ENCODE measurements at regions not wholly inside any gene's neighbourhood (a gene's known extent, or its start where the extent isn't known, plus 50 kb on each side); places are given as distances from the start of the nearest gene placed in this dataset.

DNA sequence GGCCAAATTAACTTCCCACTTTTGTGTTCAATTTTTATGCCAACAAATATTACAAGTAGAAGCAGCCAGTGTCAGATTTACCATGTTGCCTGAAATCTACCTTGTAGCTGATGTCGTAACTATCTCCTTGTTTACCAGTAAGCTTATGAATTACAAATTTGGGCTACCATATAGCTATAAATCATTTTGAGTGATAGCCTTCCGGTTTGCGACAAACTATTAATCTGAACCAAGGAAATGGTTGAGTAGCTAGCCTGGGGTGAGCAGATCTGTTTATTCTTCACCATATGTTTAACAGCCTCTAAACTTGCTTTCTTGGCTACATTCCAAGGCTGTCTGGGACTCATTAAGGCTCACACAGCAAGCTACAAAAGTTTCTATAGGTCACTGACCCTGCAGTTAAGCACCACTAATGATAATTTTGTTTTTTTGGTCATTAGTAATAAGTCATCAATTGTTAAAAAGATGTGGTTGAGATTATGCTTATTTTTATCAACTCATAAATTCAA is 218.7 kb upstream of the SPOCK3 start:
- no peak overlapping the region for H3K18ac ChIP-seq (ENCODE audit: extremely low read depth, low read length)
- no peaks in the 10 kb centered on the region for H4K20me1 ChIP-seq (replicated peaks in 1 of 2; ENCODE audit: control insufficient read depth in 1 of 2, insufficient read depth in 2 of 2, low read length in 2 of 2)
- no peak overlapping the region for H3K4ac ChIP-seq (replicated peaks; ENCODE audit: insufficient read length, low read depth, low read length)
- ChIA-PET CTCF (ENCODE audit: partially characterized antibody) (interaction anchor here (0.6 to 1.6 kb wide), 6 partner anchors 13 to 859 kb away, joined by 3 to 4 read pairs (median 3); no protein-coding TSS in a partner anchor), POLR2A (ENCODE audit: partially characterized antibody) (interaction anchor here (0.6 kb wide), 1 partner anchor 89 kb away, joined by 3 read pairs; no protein-coding TSS in a partner anchor)
- H2AK5ac ChIP-seq (ENCODE audit: low read depth, low read length), result no peak overlapping the region
- H3K27me3 ChIP-seq (replicated peaks in 1 of 4; ENCODE audit: control insufficient read depth in 3 of 4, extremely low read depth in 1 of 4, insufficient read depth in 3 of 4, low read length in 3 of 4), result no peaks in the 10 kb centered on the region
- no peaks in the 10 kb centered on the region for H3K9me3 ChIP-seq (ENCODE audit: insufficient read depth in 2 of 2, low read depth in 1 of 2, low read length in 1 of 2)
- H4K91ac ChIP-seq (replicated peaks; ENCODE audit: insufficient read length, low read length), result no peak overlapping the region
- H2BK5ac ChIP-seq (ENCODE audit: low read depth, low read length), result no peak overlapping the region
- H3K14ac ChIP-seq (ENCODE audit: insufficient read length), result no peak overlapping the region
- H2BK12ac ChIP-seq (ENCODE audit: low read depth, low read length), result no peak overlapping the region
- H4K8ac ChIP-seq (ENCODE audit: extremely low read depth, insufficient read depth, low read length), result no peak overlapping the region
- FAIRE-seq (no peak), DNase-seq (ENCODE audit: low read depth in 1 of 2, low spot score in 2 of 2) (no peak)
- H3K56ac ChIP-seq (replicated peaks; ENCODE audit: insufficient read length, low read depth, low read length), result no peak overlapping the region
- no peak overlapping the region for H2BK20ac ChIP-seq (ENCODE audit: low read length)
- no peak overlapping the region for H4K5ac ChIP-seq (ENCODE audit: insufficient read length, low read depth, low read length)
- no peak overlapping the region for H3K9ac ChIP-seq (replicated peaks in 1 of 4; ENCODE audit: extremely low read depth in 1 of 4, low read depth in 3 of 4, low read length in 3 of 4)
- H3K79me1 ChIP-seq (ENCODE audit: low read depth, low read length), result no peaks in the 10 kb centered on the region
- no peaks in the 10 kb centered on the region for H3K4me1 ChIP-seq (replicated peaks in 1 of 4; ENCODE audit: control insufficient read depth in 3 of 4, insufficient read depth in 4 of 4, low read length in 3 of 4)
- no peak overlapping the region for H3K4me2 ChIP-seq (ENCODE audit: insufficient read depth in 1 of 2, low read depth in 2 of 2, low read length in 2 of 2)
- H2BK15ac ChIP-seq (ENCODE audit: low read length), result no peak overlapping the region
- no peaks in the 10 kb centered on the region; the same call in 1 of the 2 replicates for H3K23me2 ChIP-seq (ENCODE audit: low read depth, low read length)
- H3K23ac ChIP-seq (ENCODE audit: insufficient read length), result no peak overlapping the region
- H2BK120ac ChIP-seq (replicated peaks; ENCODE audit: low read depth, low read length), result no peak overlapping the region
- H3K36me3 ChIP-seq (ENCODE audit: control insufficient read depth in 2 of 4, insufficient read depth in 4 of 4, low read length in 3 of 4), result no peaks in the 10 kb centered on the region
- no peak overlapping the region for H3K4me3 ChIP-seq (ENCODE audit: extremely low read depth in 1 of 4, insufficient read depth in 2 of 4, low read depth in 3 of 4, low read length in 4 of 4)
- WGBS, 2 experiments (ENCODE audit: extremely low coverage in 1 of 2, insufficient coverage in 1 of 2, insufficient read length in 1 of 2, insufficient replicate concordance in 2 of 2, low coverage in 1 of 2, low lambda C conversion rate in 2 of 2, missing lambda C conversion rate in 1 of 2), result 92% methylated on average over 3 of the region's 3 CpGs; no CpG with 5 or more reads in 1 of the 2 experiments
- H2AFZ ChIP-seq (ENCODE audit: low read length), result no peak overlapping the region
- H3K79me2 ChIP-seq (ENCODE audit: control insufficient read depth in 1 of 2, insufficient read depth in 2 of 2, low read length in 2 of 2), result no peaks in the 10 kb centered on the region
- no peak overlapping the region for H3K27ac ChIP-seq (ENCODE audit: low read depth, low read length)
- no peak for TF ChIP-seq CEBPB (IDR thresholded peaks at IDR 0.05; ENCODE audit: low read depth, low read length)
- TF ChIP-seq MAFK (IDR thresholded peaks at IDR 0.05; ENCODE audit: low read depth, low read length), result no peak
- TF ChIP-seq RAD21 (IDR thresholded peaks at IDR 0.05 in 1 of 2, conservative IDR thresholded peaks at IDR 0.05 in 1 of 2; ENCODE audit: low read depth in 2 of 2, low read length in 2 of 2), result no peak
- no peak for TF ChIP-seq TAF1 (IDR thresholded peaks at IDR 0.05; ENCODE audit: low read depth, low read length)
- no peak for TF ChIP-seq SUZ12 (IDR thresholded peaks at IDR 0.05; ENCODE audit: low read length)
- no peak for TF ChIP-seq HDAC2 (IDR thresholded peaks at IDR 0.05; ENCODE audit: borderline replicate concordance in 1 of 2, low read depth in 2 of 2, low read length in 2 of 2)
- TF ChIP-seq CBX8 (IDR thresholded peaks at IDR 0.05; ENCODE audit: borderline replicate concordance, low read depth, low read length), result no peak
- no peak for TF ChIP-seq GABPA (IDR thresholded peaks at IDR 0.05; ENCODE audit: borderline replicate concordance, insufficient read depth, low read length)
- TF ChIP-seq RNF2 (IDR thresholded peaks at IDR 0.05; ENCODE audit: borderline replicate concordance, low read depth, low read length, missing control alignments, poor library complexity, severe bottlenecking), result no peak
- TF ChIP-seq, protein P1, sequence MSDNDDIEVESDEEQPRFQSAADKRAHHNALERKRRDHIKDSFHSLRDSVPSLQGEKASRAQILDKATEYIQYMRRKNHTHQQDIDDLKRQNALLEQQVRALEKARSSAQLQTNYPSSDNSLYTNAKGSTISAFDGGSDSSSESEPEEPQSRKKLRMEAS (IDR thresholded peaks at IDR 0.05), result no peak
- TF ChIP-seq TBP (IDR thresholded peaks at IDR 0.05; ENCODE audit: low read depth, low read length), result no peak
- TF ChIP-seq, protein P2, sequence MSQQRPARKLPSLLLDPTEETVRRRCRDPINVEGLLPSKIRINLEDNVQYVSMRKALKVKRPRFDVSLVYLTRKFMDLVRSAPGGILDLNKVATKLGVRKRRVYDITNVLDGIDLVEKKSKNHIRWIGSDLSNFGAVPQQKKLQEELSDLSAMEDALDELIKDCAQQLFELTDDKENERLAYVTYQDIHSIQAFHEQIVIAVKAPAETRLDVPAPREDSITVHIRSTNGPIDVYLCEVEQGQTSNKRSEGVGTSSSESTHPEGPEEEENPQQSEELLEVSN (IDR thresholded peaks at IDR 0.05), result no peak
